PC-9 (cell line): ENCODE measurements at regions not wholly inside any gene's neighbourhood (a gene's known extent, or its start where the extent isn't known, plus 50 kb on each side); places are given as distances from the start of the nearest gene placed in this dataset.

ENCODE experiments used
- CTCF ChIP-seq: fragments of 200-600 bp; sonication (generic); conservative IDR thresholded peaks from 2 replicates; pipeline ENCODE4 v1.6.1; 2017; ENCODE audit warnings: mixed run types, antibody characterized with exemption, mild to moderate bottlenecking, moderate library complexity
- EZH2 ChIP-seq: fragments of 200-600 bp; sonication (generic); IDR thresholded peaks from 2 replicates; pipeline ENCODE4 v1.8.0; 2017; ENCODE audit warnings: antibody characterized with exemption, low read depth

DNA sequence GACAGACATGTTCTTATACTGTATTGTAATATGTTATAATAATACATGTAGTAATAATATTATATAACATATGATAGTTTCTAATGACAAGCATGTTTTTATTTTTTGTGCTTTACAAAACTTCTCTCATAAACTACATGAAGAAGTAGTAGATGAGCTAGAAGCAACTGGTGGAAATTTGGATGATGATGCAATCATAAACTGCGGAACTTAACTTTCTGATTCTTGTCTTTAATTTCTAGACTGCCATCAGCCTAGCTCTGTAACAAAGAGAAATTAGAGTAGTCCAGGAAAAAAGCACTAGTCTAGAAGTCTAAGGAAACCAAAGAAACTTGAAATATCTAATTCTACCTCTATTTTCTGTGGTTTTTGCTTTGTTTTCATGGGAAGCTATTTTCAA lies 71.0 kb upstream of the SPATS2L start:
- TF ChIP-seq CTCF (no peak), EZH2 (no peak)
